SK-N-MC (cell line): ENCODE measurements at regions not wholly inside any gene's neighbourhood (a gene's known extent, or its start where the extent isn't known, plus 50 kb on each side); places are given as distances from the start of the nearest gene placed in this dataset.
"Not testable (repeated sequence)": the region's sequence is repeated elsewhere in the genome, so short reads cannot be mapped to it uniquely, and the experiment has no call there.

Experiments used
- DNase-seq: peaks from one replicate; pipeline ENCODE4 v3.0.0-alpha.2; 2011; ENCODE audit warnings: low read depth, low spot score
- H3K27ac ChIP-seq: fragments of 200-600 bp; sonication (generic); 2 replicates; pipeline ENCODE4 v1.5.1; 2016; ENCODE audit warnings: mixed run types
- H3K36me3 ChIP-seq: fragments of 200-600 bp; sonication (generic); 2 replicates; pipeline ENCODE4 v1.6.1; 2017; ENCODE audit warnings: antibody characterized with exemption, low read length, mixed read lengths; ENCODE audit not compliant: insufficient read depth
- H3K4me3 ChIP-seq: fragments of 200-600 bp; sonication (generic); 2 replicates; pipeline ENCODE4 v1.5.1; 2016
- H3K9ac ChIP-seq: fragments of 200-600 bp; sonication (generic); 2 replicates; pipeline ENCODE4 v1.8.0; 2017; ENCODE audit warnings: mixed run types, mixed read lengths; ENCODE audit not compliant: insufficient read length
- H3K9me3 ChIP-seq: fragments of 200-600 bp; sonication (generic); 2 replicates; pipeline ENCODE4 v1.6.1; 2017; ENCODE audit warnings: low read depth, mild to moderate bottlenecking, antibody characterized with exemption, low read length, moderate library complexity, mixed read lengths
- EZH2 ChIP-seq: fragments of 200-600 bp; sonication (generic); IDR thresholded peaks from one replicate; pipeline ENCODE4 v1.6.1; 2017; ENCODE audit warnings: antibody characterized with exemption
- FOXP2 ChIP-seq: optimal IDR thresholded peaks from 2 replicates; pipeline ENCODE3; 2011; ENCODE audit warnings: mild to moderate bottlenecking, moderate library complexity; ENCODE audit not compliant: insufficient read depth; ENCODE audit errors: extremely low read length, control extremely low read depth
- POLR2AphosphoS5 ChIP-seq: IDR thresholded peaks from 2 replicates; pipeline ENCODE4 v1.6.1; 2012; ENCODE audit warnings: mild to moderate bottlenecking, low read depth, low read length, borderline replicate concordance

GRCh38 chr3:75590382-75590781 lies 73.7 kb upstream of the FRG2C start:
- H3K9me3 ChIP-seq, H3K9ac ChIP-seq, H3K27ac ChIP-seq, DNase-seq, H3K36me3 ChIP-seq, H3K4me3 ChIP-seq: not testable (repeated sequence)

- H3K9me3 ChIP-seq, H3K4me3 ChIP-seq, DNase-seq, H3K27ac ChIP-seq, H3K36me3 ChIP-seq, H3K9ac ChIP-seq: not testable (repeated sequence)
Observed at GRCh38 chr3:75604286-75604934, 59.7 kb upstream of the FRG2C start.

- not testable (repeated sequence) for H3K4me3 ChIP-seq, H3K9me3 ChIP-seq, DNase-seq, H3K9ac ChIP-seq, H3K27ac ChIP-seq, H3K36me3 ChIP-seq
Observed at GRCh38 chr3:75607996-75608395, 56.1 kb upstream of the FRG2C start.

- not testable (repeated sequence) for H3K9me3 ChIP-seq, DNase-seq, H3K27ac ChIP-seq, H3K36me3 ChIP-seq, H3K4me3 ChIP-seq, H3K9ac ChIP-seq
Observed at GRCh38 chr3:75609598-75609997, 54.5 kb upstream of the FRG2C start.

DNA sequence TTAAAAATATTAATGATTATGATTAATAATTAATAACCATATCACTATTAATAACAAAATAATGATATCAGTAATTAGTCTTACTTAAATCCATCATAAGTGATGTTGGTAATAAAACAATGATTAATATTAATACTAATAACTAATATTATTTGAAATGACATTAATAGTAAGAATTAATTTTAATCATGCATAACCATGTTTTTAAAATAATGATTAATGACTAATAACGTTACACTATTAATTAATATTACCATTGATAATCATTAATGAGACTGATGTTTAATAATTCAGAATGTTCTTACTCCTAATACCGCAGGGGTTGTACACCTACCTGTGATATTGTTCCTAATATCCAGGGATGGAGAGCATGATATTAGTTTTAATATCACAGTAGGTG lies 53.4 kb upstream of the FRG2C start:
- Histone ChIP-seq H3K27ac (no peak overlapping the region), H3K9me3 (no peaks in the 10 kb centered on the region), H3K9ac (no peak overlapping the region), H3K36me3 (no peaks in the 10 kb centered on the region), H3K4me3 (no peak overlapping the region)
- no peak for DNase-seq
- no peak for TF ChIP-seq POLR2AphosphoS5
- TF ChIP-seq FOXP2: no peak
- TF ChIP-seq EZH2: no peak

- not testable (repeated sequence) for H3K4me3 ChIP-seq, H3K9ac ChIP-seq, DNase-seq, H3K36me3 ChIP-seq, H3K27ac ChIP-seq, H3K9me3 ChIP-seq
Observed at GRCh38 chr3:75611724-75612460, 52.2 kb upstream of the FRG2C start.
